ENCODE measurements at regions not wholly inside any gene's neighbourhood (a gene's known extent, or its start where the extent isn't known, plus 50 kb on each side); places are given as distances from the start of the nearest gene placed in this dataset.

- DNase-seq (ENCODE audit: insufficient read length, low spot score) (no peak), FAIRE-seq (no peak)
- TF ChIP-seq PAX5 (IDR thresholded peaks at IDR 0.05; ENCODE audit: insufficient read depth, low read length, severe bottlenecking) = no peak
- TF ChIP-seq POLR2A (IDR thresholded peaks at IDR 0.05; ENCODE audit: low read depth, low read length) = no peak
- TF ChIP-seq SPI1 (IDR thresholded peaks at IDR 0.05; ENCODE audit: low read depth, low read length) = no peak
- TF ChIP-seq POU2F2 (IDR thresholded peaks at IDR 0.05; ENCODE audit: low read depth, low read length) = no peak
- no peak for TF ChIP-seq POLR2AphosphoS5 (IDR thresholded peaks at IDR 0.05; ENCODE audit: low read depth, low read length)
- TF ChIP-seq TAF1 (IDR thresholded peaks at IDR 0.05; ENCODE audit: low read depth, low read length) = no peak
Observed at GRCh38 chr10:130751106-130751840, 560.2 kb downstream of the TCERG1L start.

DNA sequence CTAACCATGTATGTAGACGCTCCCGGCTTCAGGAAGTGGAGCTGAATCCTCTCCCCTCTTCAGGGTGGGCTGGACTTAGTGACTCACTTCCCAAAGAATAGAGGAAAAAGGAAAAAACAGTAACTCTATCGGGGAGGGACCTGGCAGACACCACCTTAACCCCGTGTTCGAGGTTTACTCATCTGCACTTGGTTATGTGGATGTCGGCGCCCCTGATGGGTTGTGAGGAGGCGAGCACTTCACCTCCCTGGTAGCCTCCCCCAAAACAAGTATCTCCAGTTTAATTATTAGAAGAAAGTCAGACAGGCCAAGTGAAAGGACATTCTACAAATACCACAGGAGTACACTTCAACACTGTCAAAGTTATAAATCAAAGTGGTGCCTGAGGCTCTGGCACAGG, 559.7 kb downstream of the TCERG1L start:
- DNase-seq (ENCODE audit: insufficient read length, low spot score) (no peak), FAIRE-seq (no peak)
- TF ChIP-seq SPI1 (IDR thresholded peaks at IDR 0.05; ENCODE audit: low read depth, low read length) = no peak
- TF ChIP-seq POU2F2 (IDR thresholded peaks at IDR 0.05; ENCODE audit: low read depth, low read length) = no peak
- no peak for TF ChIP-seq PAX5 (IDR thresholded peaks at IDR 0.05; ENCODE audit: insufficient read depth, low read length, severe bottlenecking)

DNA sequence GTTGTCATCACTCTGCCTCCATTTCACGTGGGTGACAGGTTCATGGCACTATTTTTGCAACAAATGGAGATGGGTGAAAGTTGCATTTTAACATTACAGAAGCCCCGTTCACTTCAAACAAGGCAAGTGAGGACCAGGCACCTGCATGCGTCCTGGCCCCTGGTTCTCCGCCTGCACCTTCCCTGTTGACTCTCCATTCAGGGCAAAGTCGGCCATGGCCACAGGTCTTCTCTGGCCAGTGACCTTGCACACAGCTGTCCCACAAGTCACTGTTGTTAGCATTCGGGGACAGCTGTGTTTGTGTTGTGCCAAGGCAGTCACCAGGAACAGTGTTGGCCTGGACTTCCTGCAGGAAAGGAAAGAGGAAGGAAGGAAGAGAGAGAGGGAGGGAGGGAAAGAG, 554.9 kb downstream of the TCERG1L start:
- TF ChIP-seq SPI1 (IDR thresholded peaks at IDR 0.05; ENCODE audit: low read depth, low read length) (no peak), PAX5 (IDR thresholded peaks at IDR 0.05; ENCODE audit: insufficient read depth, low read length, severe bottlenecking) (no peak), POU2F2 (IDR thresholded peaks at IDR 0.05; ENCODE audit: low read depth, low read length) (no peak), POLR2A (IDR thresholded peaks at IDR 0.05; ENCODE audit: low read depth, low read length) (no peak), POLR2AphosphoS5 (IDR thresholded peaks at IDR 0.05; ENCODE audit: low read depth, low read length) (no peak), TAF1 (IDR thresholded peaks at IDR 0.05; ENCODE audit: low read depth, low read length) (no peak)
- DNase-seq (ENCODE audit: insufficient read length, low spot score) (no peak), FAIRE-seq (no peak)

GRCh38 chr10:130757271-130757670, 554.2 kb downstream of the TCERG1L start:
- no peak for DNase-seq (ENCODE audit: insufficient read length, low spot score)
- no peak for FAIRE-seq

DNA sequence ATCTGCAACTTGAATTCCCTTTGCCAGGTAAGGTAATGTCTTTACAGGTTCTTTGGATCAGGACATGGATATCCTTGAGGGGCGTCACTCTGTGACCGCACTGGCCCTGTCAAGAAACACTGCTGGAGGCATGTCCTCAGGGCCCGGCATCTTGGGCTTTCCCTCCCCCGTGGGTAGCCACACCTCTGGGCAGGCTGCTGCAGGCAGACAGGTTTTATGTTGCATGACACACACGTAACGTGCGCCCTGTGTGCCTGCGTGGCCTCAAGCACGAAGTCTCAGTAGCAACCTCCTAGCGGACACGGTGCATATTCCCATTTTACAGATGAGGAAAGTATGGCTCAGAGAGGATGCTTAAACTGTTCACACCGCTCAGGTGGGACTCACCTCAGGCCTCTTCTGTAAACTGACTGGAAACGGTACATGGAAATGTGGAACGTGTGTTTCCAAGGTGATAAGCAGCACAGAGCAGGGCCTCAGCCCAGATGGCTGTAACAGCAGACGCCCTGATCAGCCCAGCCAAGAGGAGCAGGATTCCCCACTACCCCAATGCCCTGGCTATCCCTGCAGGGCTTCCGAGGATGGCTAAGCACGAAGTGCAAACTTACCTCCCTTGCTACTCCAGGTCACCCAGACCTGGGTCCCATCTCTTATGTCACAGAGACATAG, 553.6 kb downstream of the TCERG1L start:
- FAIRE-seq (no peak), DNase-seq (ENCODE audit: insufficient read length, low spot score) (no peak)

More at GRCh38 chr10:130757271-130757670, 554.2 kb downstream of the TCERG1L start:
- TF ChIP-seq TAF1 (IDR thresholded peaks at IDR 0.05; ENCODE audit: low read depth, low read length) (no peak), POLR2A (IDR thresholded peaks at IDR 0.05; ENCODE audit: low read depth, low read length) (no peak), POU2F2 (IDR thresholded peaks at IDR 0.05; ENCODE audit: low read depth, low read length) (no peak), PAX5 (IDR thresholded peaks at IDR 0.05; ENCODE audit: insufficient read depth, low read length, severe bottlenecking) (no peak), POLR2AphosphoS5 (IDR thresholded peaks at IDR 0.05; ENCODE audit: low read depth, low read length) (no peak), SPI1 (IDR thresholded peaks at IDR 0.05; ENCODE audit: low read depth, low read length) (no peak)

DNA sequence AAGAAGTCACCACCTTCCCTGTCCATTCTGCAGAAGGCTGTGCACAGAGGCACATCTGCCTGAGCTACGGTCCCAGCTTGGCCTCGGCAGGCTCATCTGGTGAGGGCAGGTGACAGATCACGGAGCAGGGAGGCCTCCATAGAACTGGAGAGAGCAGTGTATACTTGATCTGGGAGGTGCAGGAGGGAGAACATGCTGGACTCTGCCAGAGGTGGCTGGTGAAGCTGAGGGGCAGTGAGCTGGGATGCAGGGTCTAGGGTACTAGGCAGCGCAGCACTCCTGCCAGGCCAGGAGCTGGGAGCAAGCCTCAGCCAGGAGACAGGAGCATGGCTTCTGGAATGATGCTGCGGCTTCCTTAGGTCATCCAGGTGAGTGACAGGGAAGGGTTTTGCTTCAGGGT, 553.0 kb downstream of the TCERG1L start:
- DNase-seq (ENCODE audit: insufficient read length, low spot score) = no peak
- TF ChIP-seq PAX5 (IDR thresholded peaks at IDR 0.05; ENCODE audit: insufficient read depth, low read length, severe bottlenecking) (no peak), TAF1 (IDR thresholded peaks at IDR 0.05; ENCODE audit: low read depth, low read length) (no peak), POLR2A (IDR thresholded peaks at IDR 0.05; ENCODE audit: low read depth, low read length) (no peak), POU2F2 (IDR thresholded peaks at IDR 0.05; ENCODE audit: low read depth, low read length) (no peak), SPI1 (IDR thresholded peaks at IDR 0.05; ENCODE audit: low read depth, low read length) (no peak), POLR2AphosphoS5 (IDR thresholded peaks at IDR 0.05; ENCODE audit: low read depth, low read length) (no peak)
- no peak for FAIRE-seq

More for the DNA sequence above, 553.6 kb downstream of the TCERG1L start:
- TF ChIP-seq PAX5 (IDR thresholded peaks at IDR 0.05; ENCODE audit: insufficient read depth, low read length, severe bottlenecking) = no peak
- no peak for TF ChIP-seq POLR2A (IDR thresholded peaks at IDR 0.05; ENCODE audit: low read depth, low read length)
- no peak for TF ChIP-seq SPI1 (IDR thresholded peaks at IDR 0.05; ENCODE audit: low read depth, low read length)
- TF ChIP-seq TAF1 (IDR thresholded peaks at IDR 0.05; ENCODE audit: low read depth, low read length) = no peak
- TF ChIP-seq POLR2AphosphoS5 (IDR thresholded peaks at IDR 0.05; ENCODE audit: low read depth, low read length) = no peak
- TF ChIP-seq POU2F2 (IDR thresholded peaks at IDR 0.05; ENCODE audit: low read depth, low read length) = no peak

DNA sequence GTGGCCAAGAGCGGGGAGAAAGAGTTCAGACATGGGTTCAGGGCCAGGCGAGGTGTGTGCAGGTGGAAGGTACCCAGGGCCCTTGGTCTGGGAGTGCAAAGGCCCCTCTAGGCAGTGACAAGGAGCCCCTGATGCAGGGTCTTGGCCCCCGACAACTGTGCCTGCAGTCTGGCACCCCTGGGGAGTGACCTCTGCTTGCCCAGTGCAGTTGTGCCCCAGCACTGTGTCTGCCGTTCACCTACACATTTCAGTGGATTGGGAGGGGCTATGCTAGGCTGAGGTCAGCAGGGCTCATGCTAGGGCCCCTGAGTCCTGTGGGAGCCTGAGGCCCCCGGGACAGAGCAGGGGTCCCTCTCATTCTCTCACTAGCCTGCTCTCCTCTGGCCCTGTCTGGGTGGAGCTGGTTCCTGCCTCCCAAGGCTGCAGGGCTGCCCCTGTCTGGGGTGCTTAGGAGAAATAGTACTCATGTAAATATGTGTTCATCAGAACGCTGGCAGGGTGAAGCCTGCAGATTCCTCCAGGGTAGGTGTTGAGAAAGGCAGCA, 550.4 kb downstream of the TCERG1L start:
- DNase-seq (ENCODE audit: insufficient read length, low spot score) (no peak), FAIRE-seq (no peak)
- no peak for TF ChIP-seq SPI1 (IDR thresholded peaks at IDR 0.05; ENCODE audit: low read depth, low read length)
- no peak for TF ChIP-seq PAX5 (IDR thresholded peaks at IDR 0.05; ENCODE audit: insufficient read depth, low read length, severe bottlenecking)
- TF ChIP-seq POU2F2 (IDR thresholded peaks at IDR 0.05; ENCODE audit: low read depth, low read length) = no peak
- no peak for TF ChIP-seq POLR2A (IDR thresholded peaks at IDR 0.05; ENCODE audit: low read depth, low read length)
- no peak for TF ChIP-seq TAF1 (IDR thresholded peaks at IDR 0.05; ENCODE audit: low read depth, low read length)
- TF ChIP-seq POLR2AphosphoS5 (IDR thresholded peaks at IDR 0.05; ENCODE audit: low read depth, low read length) = no peak

GRCh38 chr10:130761788-130762301, 549.7 kb downstream of the TCERG1L start:
- DNase-seq (ENCODE audit: insufficient read length, low spot score) (no peak), FAIRE-seq (no peak)
- TF ChIP-seq POLR2A (IDR thresholded peaks at IDR 0.05; ENCODE audit: low read depth, low read length) = no peak

DNA sequence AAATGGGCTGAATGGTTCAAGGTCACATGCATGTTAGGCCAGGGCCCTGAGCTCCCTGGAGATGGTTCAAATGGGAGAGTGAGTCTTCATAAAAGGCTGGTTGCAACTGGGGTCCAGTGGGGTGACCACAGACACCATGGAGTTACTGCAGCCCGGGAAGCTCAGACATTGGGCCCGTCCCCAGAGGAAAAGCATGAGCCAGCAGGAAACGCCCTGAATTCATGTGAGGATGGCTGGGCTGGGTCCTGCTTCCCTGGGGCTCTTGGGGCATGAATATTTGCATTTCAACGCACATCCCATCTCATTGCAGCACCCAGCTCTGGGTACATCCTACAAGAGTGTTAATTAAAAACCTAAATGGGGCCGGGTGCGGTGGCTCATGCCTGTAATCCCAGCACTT, 549.0 kb downstream of the TCERG1L start:
- no peak for DNase-seq (ENCODE audit: insufficient read length, low spot score)
- TF ChIP-seq POU2F2 (IDR thresholded peaks at IDR 0.05; ENCODE audit: low read depth, low read length) (no peak), POLR2A (IDR thresholded peaks at IDR 0.05; ENCODE audit: low read depth, low read length) (no peak), PAX5 (IDR thresholded peaks at IDR 0.05; ENCODE audit: insufficient read depth, low read length, severe bottlenecking) (no peak), SPI1 (IDR thresholded peaks at IDR 0.05; ENCODE audit: low read depth, low read length) (no peak), POLR2AphosphoS5 (IDR thresholded peaks at IDR 0.05; ENCODE audit: low read depth, low read length) (no peak), TAF1 (IDR thresholded peaks at IDR 0.05; ENCODE audit: low read depth, low read length) (no peak)
- no peak for FAIRE-seq
